Endothelial cell of umbilical vein (primary cell): ENCODE measurements at regions not wholly inside any gene's neighbourhood (a gene's known extent, or its start where the extent isn't known, plus 50 kb on each side); places are given as distances from the start of the nearest gene placed in this dataset.

Source experiments
- BruUV-seq: library from RNA; stranded (reverse); fragments of 400-500 nt; replicated peaks from 2 replicates; lab custom pipeline; 2021; lab: Mats Ljungman, UMichigan
- CTCF ChIA-PET: fragments of 300-600, 350-600 bp; sonication (Branson Sonifier 250); formaldehyde crosslinking; loops from one replicate; lab custom pipeline; 2021; ENCODE audit warnings: antibody characterized with exemption, inconsistent platforms; lab: Charles Lee
- POLR2A ChIA-PET: fragments of 300-600, 350-600 bp; sonication (Branson Sonifier 250); formaldehyde crosslinking; loops from one replicate; lab custom pipeline; 2021; ENCODE audit warnings: antibody characterized with exemption, inconsistent platforms; lab: Charles Lee
- DNase-seq: peaks from one replicate; pipeline ENCODE4 v3.0.0-alpha.2; 2011; ENCODE audit warnings: low read depth, low spot score
- FAIRE-seq: peaks from 2 replicates; lab custom pipeline; 2011; peaks lifted over from hg19 to GRCh38; lab: Jason Lieb, UNC
- H2AFZ ChIP-seq: 2 replicates; pipeline ENCODE4 v1.6.0; 2012; ENCODE audit warnings: low read depth, low read length, control low read depth, inconsistent platforms
- H3K27ac ChIP-seq: 2 replicates; pipeline ENCODE4 v1.5.1; 2011; ENCODE audit warnings: low read depth, mild to moderate bottlenecking, control low read depth, low read length, moderate library complexity; ENCODE audit not compliant: insufficient read depth
- H3K27me3 ChIP-seq, 2 experiments: 2 replicates each; pipeline versions ENCODE4 v1.6.0 to v1.6.1; 2011; ENCODE audit warnings: low read length in 2 of 2, mixed read lengths in 1 of 2; ENCODE audit not compliant: control insufficient read depth in 2 of 2, insufficient read depth in 2 of 2
- H3K36me3 ChIP-seq, 2 experiments: 2 replicates in 1 of 2; 3 replicates in 1 of 2; pipeline ENCODE4 v1.5.1; 2011; ENCODE audit warnings: low read length in 2 of 2, mild to moderate bottlenecking in 1 of 2, moderate library complexity in 1 of 2; ENCODE audit not compliant: control insufficient read depth in 2 of 2, insufficient read depth in 2 of 2; ENCODE audit errors: extremely low read depth in 1 of 2
- H3K4me1 ChIP-seq: 3 replicates; pipeline ENCODE4 v1.5.1; 2011; ENCODE audit warnings: mild to moderate bottlenecking, low read length; ENCODE audit not compliant: control insufficient read depth, insufficient read depth; ENCODE audit errors: extremely low read depth
- H3K4me2 ChIP-seq: 2 replicates; pipeline ENCODE4 v1.6.1; 2011; ENCODE audit warnings: low read length, control low read depth, mixed read lengths; ENCODE audit not compliant: insufficient read depth
- H3K4me3 ChIP-seq, 3 experiments: fragments of 200-600 bp in 1 of 3; sonication (generic), shearing (Covaris generic) in 1 of 3; replicated peaks in 1 of 3; 2 replicates each; pipeline ENCODE4 v1.5.1; 2011 to 2016; ENCODE audit warnings: control low read depth in 3 of 3, low read length in 3 of 3, mild to moderate bottlenecking in 2 of 3, inconsistent platforms in 1 of 3, low read depth in 1 of 3, moderate library complexity in 1 of 3; ENCODE audit not compliant: insufficient read depth in 1 of 3
- H3K79me2 ChIP-seq: 2 replicates; pipeline ENCODE4 v1.6.0; 2012; ENCODE audit warnings: low read length, inconsistent platforms; ENCODE audit not compliant: control insufficient read depth, insufficient read depth
- H3K9ac ChIP-seq: replicated peaks from 2 replicates; pipeline ENCODE3; 2011; ENCODE audit warnings: low read length, control low read depth; ENCODE audit not compliant: insufficient read depth; ENCODE audit errors: extremely low read depth
- H3K9me1 ChIP-seq: replicated peaks from 3 replicates; pipeline ENCODE4 v1.6.0; 2011; ENCODE audit warnings: mild to moderate bottlenecking, low read length; ENCODE audit not compliant: control insufficient read depth, insufficient read depth; ENCODE audit errors: extremely low read depth
- H3K9me3 ChIP-seq: replicated peaks from 2 replicates; pipeline ENCODE4 v1.5.1; 2012; ENCODE audit warnings: low read length, inconsistent platforms; ENCODE audit not compliant: control insufficient read depth, insufficient read depth
- H4K20me1 ChIP-seq: replicated peaks from 2 replicates; pipeline ENCODE3; 2011; ENCODE audit warnings: mild to moderate bottlenecking, low read length; ENCODE audit not compliant: control insufficient read depth, insufficient read depth; ENCODE audit errors: extremely low read depth
- EZH2 ChIP-seq: IDR thresholded peaks from 2 replicates; pipeline ENCODE4 v1.6.1; 2012; ENCODE audit warnings: borderline replicate concordance, low read depth, mild to moderate bottlenecking, moderate library complexity, low read length, inconsistent platforms; ENCODE audit not compliant: severe bottlenecking
- FOS ChIP-seq: IDR thresholded peaks from 2 replicates; pipeline ENCODE4 v1.6.1; 2011; ENCODE audit warnings: mild to moderate bottlenecking, low read length, moderate library complexity, borderline replicate concordance; ENCODE audit not compliant: insufficient read depth
- GATA2 ChIP-seq: IDR thresholded peaks from 2 replicates; pipeline ENCODE4 v1.7.0; 2011; ENCODE audit warnings: low read depth, mild to moderate bottlenecking, moderate library complexity, mixed read lengths, low read length; ENCODE audit not compliant: insufficient read length, insufficient read depth
- JUN ChIP-seq: IDR thresholded peaks from 2 replicates; pipeline ENCODE4 v1.6.1; 2011; ENCODE audit warnings: borderline replicate concordance, low read depth; ENCODE audit not compliant: insufficient read length, insufficient read depth
- MYC ChIP-seq: IDR thresholded peaks from one replicate; pipeline ENCODE4 v1.6.1; 2011; ENCODE audit warnings: mild to moderate bottlenecking, low read depth, low read length
- POLR2A ChIP-seq: IDR thresholded peaks from 2 replicates; pipeline ENCODE4 v1.6.1; 2012; ENCODE audit warnings: low read depth, mild to moderate bottlenecking, control low read depth, low read length
- POLR2AphosphoS5 ChIP-seq: IDR thresholded peaks from 2 replicates; pipeline ENCODE4 v1.6.1; 2012; ENCODE audit warnings: low read depth, mild to moderate bottlenecking, control low read depth, low read length, moderate library complexity; ENCODE audit not compliant: insufficient read depth
- dilution Hi-C: fragments of 300-500 bp; cut with MboI; formaldehyde crosslinking; loops from one replicate; pipeline ENCODE4 v1.15.0; 2019; ENCODE audit warnings: low sequenced_read_pairs; ENCODE audit not compliant: extremely low pct_ligation_motif_present
- intact Hi-C: fragments of 100-400 bp; cut with micrococcal nuclease; formaldehyde crosslinking; loops from one replicate; pipeline ENCODE4 v1.10.0; 2022
- TF ChIP-seq, protein P1 (sequence below): IDR thresholded peaks from 2 replicates; pipeline ENCODE4 v1.6.1; 2011; ENCODE audit not compliant: insufficient read depth, insufficient read length
- TF ChIP-seq, protein P2 (sequence below), 2 donors: IDR thresholded peaks; 1 replicate in 1 of 2; 2 replicates in 1 of 2; pipeline ENCODE4 v1.5.1; 2011; ENCODE audit warnings: low read length in 2 of 2, mild to moderate bottlenecking in 2 of 2, moderate library complexity in 2 of 2, control low read depth in 1 of 2, inconsistent platforms in 1 of 2, low read depth in 1 of 2; ENCODE audit not compliant: insufficient read depth in 1 of 2; ENCODE audit errors: extremely low read depth in 1 of 2

DNA sequence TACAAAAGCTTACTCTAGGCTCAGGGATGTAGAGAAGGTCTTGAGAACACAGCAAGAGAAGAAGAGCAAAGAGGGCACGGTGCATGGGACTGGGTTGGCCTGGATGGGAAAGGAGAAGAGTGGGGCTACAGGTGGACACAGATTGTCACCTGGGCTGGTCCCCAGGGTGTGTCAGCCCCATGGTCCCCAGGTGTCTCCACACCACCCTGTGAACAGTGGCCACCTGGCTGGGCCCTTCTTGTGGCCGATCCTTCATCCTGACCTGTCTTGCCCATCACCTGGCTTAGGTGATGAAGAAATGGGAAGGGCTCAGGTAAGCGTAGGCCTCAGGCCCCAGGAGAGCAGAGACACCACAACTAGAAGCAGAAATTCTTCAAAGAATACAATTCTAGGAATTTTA, 188.9 kb downstream of the TENT4A start:
- Histone ChIP-seq H3K4me1 (no peaks in the 10 kb centered on the region), H3K9me3 (peaks cover 5% of the 10 kb centered on the region), H3K27me3 (no peaks in the 10 kb centered on the region), H4K20me1 (no peaks in the 10 kb centered on the region), H3K4me3 (no peak overlapping the region), H3K9me1 (no peaks in the 10 kb centered on the region), H3K36me3 (no peaks in the 10 kb centered on the region), H3K4me2 (no peak overlapping the region), H3K27ac (no peak overlapping the region), H3K79me2 (no peaks in the 10 kb centered on the region), H2AFZ (no peak overlapping the region), H3K9ac (no peak overlapping the region)
- no peak for DNase-seq
- FAIRE-seq, result no peak
- dilution Hi-C loops (no loop called here), intact Hi-C loops (no loop called here)
- no peak for TF ChIP-seq GATA2
- no peak for TF ChIP-seq MYC
- TF ChIP-seq JUN, result no peak
- TF ChIP-seq, protein P1, sequence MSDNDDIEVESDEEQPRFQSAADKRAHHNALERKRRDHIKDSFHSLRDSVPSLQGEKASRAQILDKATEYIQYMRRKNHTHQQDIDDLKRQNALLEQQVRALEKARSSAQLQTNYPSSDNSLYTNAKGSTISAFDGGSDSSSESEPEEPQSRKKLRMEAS, result no peak
- no peak for TF ChIP-seq POLR2A
- BruUV-seq, result no TSS peak
- POLR2A ChIA-PET, result no interaction called here
- CTCF ChIA-PET, result no interaction called here

DNA sequence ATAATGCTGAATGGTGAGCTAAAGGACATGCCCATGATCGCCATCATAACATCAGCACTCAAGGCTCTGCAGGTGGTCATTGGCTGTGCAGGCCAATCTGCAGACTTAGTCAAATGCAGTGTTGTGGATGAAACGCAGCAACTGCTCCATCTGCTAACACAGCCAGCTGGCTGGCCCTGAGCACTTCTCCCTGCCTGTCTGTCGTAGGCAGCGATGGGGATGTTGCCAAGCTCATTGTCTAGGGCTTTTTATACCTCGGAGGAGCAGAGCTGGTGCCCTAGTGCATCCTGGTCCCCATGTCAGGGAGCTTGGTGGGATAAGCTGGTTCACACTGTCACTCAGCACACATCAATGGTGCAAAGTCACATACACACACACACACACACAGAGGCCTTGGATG, 189.4 kb downstream of the TENT4A start:
- ChIA-PET POLR2A (no interaction called here), CTCF (no interaction called here)
- Histone ChIP-seq H3K4me2 (no peak overlapping the region), H3K27me3 (no peaks in the 10 kb centered on the region), H3K9me3 (peaks cover 5% of the 10 kb centered on the region), H3K4me1 (no peaks in the 10 kb centered on the region), H3K36me3 (no peaks in the 10 kb centered on the region), H3K9ac (no peak overlapping the region), H3K9me1 (no peaks in the 10 kb centered on the region), H2AFZ (no peak overlapping the region), H3K79me2 (no peaks in the 10 kb centered on the region), H3K4me3 (no peak overlapping the region), H4K20me1 (no peaks in the 10 kb centered on the region), H3K27ac (no peak overlapping the region)
- intact Hi-C loops, result no loop called here
- dilution Hi-C loops, result no loop called here
- DNase-seq (no peak), FAIRE-seq (no peak)
- no TSS peak for BruUV-seq
- no peak for TF ChIP-seq MYC
- TF ChIP-seq FOS, result no peak
- no peak for TF ChIP-seq JUN
- TF ChIP-seq EZH2, result no peak
- no peak for TF ChIP-seq GATA2
- TF ChIP-seq, protein P1, result no peak
- TF ChIP-seq, protein P2, sequence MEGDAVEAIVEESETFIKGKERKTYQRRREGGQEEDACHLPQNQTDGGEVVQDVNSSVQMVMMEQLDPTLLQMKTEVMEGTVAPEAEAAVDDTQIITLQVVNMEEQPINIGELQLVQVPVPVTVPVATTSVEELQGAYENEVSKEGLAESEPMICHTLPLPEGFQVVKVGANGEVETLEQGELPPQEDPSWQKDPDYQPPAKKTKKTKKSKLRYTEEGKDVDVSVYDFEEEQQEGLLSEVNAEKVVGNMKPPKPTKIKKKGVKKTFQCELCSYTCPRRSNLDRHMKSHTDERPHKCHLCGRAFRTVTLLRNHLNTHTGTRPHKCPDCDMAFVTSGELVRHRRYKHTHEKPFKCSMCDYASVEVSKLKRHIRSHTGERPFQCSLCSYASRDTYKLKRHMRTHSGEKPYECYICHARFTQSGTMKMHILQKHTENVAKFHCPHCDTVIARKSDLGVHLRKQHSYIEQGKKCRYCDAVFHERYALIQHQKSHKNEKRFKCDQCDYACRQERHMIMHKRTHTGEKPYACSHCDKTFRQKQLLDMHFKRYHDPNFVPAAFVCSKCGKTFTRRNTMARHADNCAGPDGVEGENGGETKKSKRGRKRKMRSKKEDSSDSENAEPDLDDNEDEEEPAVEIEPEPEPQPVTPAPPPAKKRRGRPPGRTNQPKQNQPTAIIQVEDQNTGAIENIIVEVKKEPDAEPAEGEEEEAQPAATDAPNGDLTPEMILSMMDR (IDR thresholded peaks at IDR 0.05; ENCODE audit: extremely low read depth in 1 of 2, insufficient read depth in 1 of 2, low read depth in 1 of 2, low read length in 2 of 2), result no peak
- TF ChIP-seq POLR2AphosphoS5, result no peak
- no peak for TF ChIP-seq POLR2A
